Parathyroid adenoma (tissue), 2 donors: ENCODE measurements at regions not wholly inside any gene's neighbourhood (a gene's known extent, or its start where the extent isn't known, plus 50 kb on each side); places are given as distances from the start of the nearest gene placed in this dataset.

Source experiments
- H2AFZ ChIP-seq: fragments of 300-600 bp; sonication (generic); one replicate; pipeline ENCODE4 v1.7.0; 2017; ENCODE audit warnings: antibody characterized with exemption, mild to moderate bottlenecking
- H3K27ac ChIP-seq: fragments of 300-600 bp; sonication (generic); one replicate; pipeline ENCODE4 v1.7.0; 2017
- H3K27me3 ChIP-seq: fragments of 300-600 bp; sonication (generic); one replicate; pipeline ENCODE4 v1.7.0; 2017; ENCODE audit warnings: low read length; ENCODE audit not compliant: control insufficient read depth, insufficient read depth
- H3K36me3 ChIP-seq: fragments of 300-600 bp; sonication (generic); one replicate; pipeline ENCODE4 v1.7.0; 2017; ENCODE audit warnings: low read length; ENCODE audit not compliant: control insufficient read depth, insufficient read depth
- H3K4me1 ChIP-seq: fragments of 300-600 bp; sonication (generic); one replicate; pipeline ENCODE4 v1.7.0; 2017; ENCODE audit warnings: control low read depth
- H3K4me2 ChIP-seq: fragments of 300-600 bp; sonication (generic); one replicate; pipeline ENCODE4 v1.7.0; 2017; ENCODE audit warnings: low read length
- H3K4me3 ChIP-seq: fragments of 300-600 bp; sonication (generic); one replicate; pipeline ENCODE4 v1.7.0; 2017; ENCODE audit warnings: low read depth, low read length
- H3K79me2 ChIP-seq: fragments of 300-600 bp; sonication (generic); one replicate; pipeline ENCODE4 v1.7.0; 2017; ENCODE audit warnings: control low read depth
- H3K9ac ChIP-seq: fragments of 300-600 bp; sonication (generic); one replicate; pipeline ENCODE4 v1.7.0; 2017; ENCODE audit warnings: mild to moderate bottlenecking
- H3K9me3 ChIP-seq: fragments of 300-600 bp; sonication (generic); one replicate; pipeline ENCODE4 v1.7.0; 2017; ENCODE audit warnings: low read length; ENCODE audit not compliant: control insufficient read depth
- CTCF ChIP-seq: fragments of 300-600 bp; sonication (generic); IDR thresholded peaks from one replicate; pipeline ENCODE4 v1.7.0; 2017; ENCODE audit warnings: antibody characterized with exemption, mild to moderate bottlenecking
- donor health status: primary hyperparathyroidism.

GRCh38 chr1:199817266-199817665 lies 210.2 kb upstream of the NR5A2 start:
- Histone ChIP-seq H3K4me1 (no peaks in the 10 kb centered on the region), H3K9ac (no peak overlapping the region), H3K4me3 (no peak overlapping the region), H3K79me2 (no peaks in the 10 kb centered on the region), H3K4me2 (no peak overlapping the region), H3K27ac (no peak overlapping the region), H3K9me3 (no peaks in the 10 kb centered on the region), H3K27me3 (no peaks in the 10 kb centered on the region), H3K36me3 (no peaks in the 10 kb centered on the region), H2AFZ (no peak overlapping the region)
- no peak for TF ChIP-seq CTCF

GRCh38 chr1:199821029-199821779 lies 206.3 kb upstream of the NR5A2 start:
- Histone ChIP-seq H3K9me3 (no peaks in the 10 kb centered on the region), H2AFZ (no peak overlapping the region), H3K27ac (no peak overlapping the region), H3K4me2 (no peak overlapping the region), H3K4me3 (no peak overlapping the region), H3K36me3 (no peaks in the 10 kb centered on the region), H3K79me2 (no peaks in the 10 kb centered on the region), H3K4me1 (no peaks in the 10 kb centered on the region), H3K27me3 (no peaks in the 10 kb centered on the region), H3K9ac (no peak overlapping the region)
- no peak for TF ChIP-seq CTCF

GRCh38 chr1:199832451-199832850 lies 195.1 kb upstream of the NR5A2 start:
- Histone ChIP-seq H3K36me3 (no peaks in the 10 kb centered on the region), H3K79me2 (no peaks in the 10 kb centered on the region), H3K4me2 (no peak overlapping the region), H3K27ac (no peak overlapping the region), H3K27me3 (no peaks in the 10 kb centered on the region), H3K9me3 (no peaks in the 10 kb centered on the region), H2AFZ (no peak overlapping the region), H3K4me1 (no peaks in the 10 kb centered on the region), H3K4me3 (no peak overlapping the region), H3K9ac (no peak overlapping the region)
- no peak for TF ChIP-seq CTCF

GRCh38 chr1:199834711-199835110 lies 192.8 kb upstream of the NR5A2 start:
- Histone ChIP-seq H3K4me2 (no peak overlapping the region), H3K9me3 (no peaks in the 10 kb centered on the region), H3K36me3 (no peaks in the 10 kb centered on the region), H3K4me3 (no peak overlapping the region), H3K4me1 (no peaks in the 10 kb centered on the region), H3K79me2 (no peaks in the 10 kb centered on the region), H3K27ac (no peak overlapping the region), H3K9ac (no peak overlapping the region), H2AFZ (no peak overlapping the region), H3K27me3 (no peaks in the 10 kb centered on the region)
- no peak for TF ChIP-seq CTCF

GRCh38 chr1:199836430-199836829 lies 191.1 kb upstream of the NR5A2 start:
- no peak overlapping the region for H2AFZ ChIP-seq
- H3K27me3 ChIP-seq = no peaks in the 10 kb centered on the region
- no peak overlapping the region for H3K4me3 ChIP-seq
- no peak for TF ChIP-seq CTCF
- H3K79me2 ChIP-seq = no peaks in the 10 kb centered on the region
- no peaks in the 10 kb centered on the region for H3K9me3 ChIP-seq
- no peak overlapping the region for H3K9ac ChIP-seq
- no peak overlapping the region for H3K27ac ChIP-seq
- no peak overlapping the region for H3K4me2 ChIP-seq
- H3K4me1 ChIP-seq = no peaks in the 10 kb centered on the region
- no peaks in the 10 kb centered on the region for H3K36me3 ChIP-seq
